HEK293 (cell line): ENCODE measurements at regions not wholly inside any gene's neighbourhood (a gene's known extent, or its start where the extent isn't known, plus 50 kb on each side); places are given as distances from the start of the nearest gene placed in this dataset.

Experiments
- CTCF ChIP-seq: fragments of 450-650 bp; formaldehyde crosslinking; IDR thresholded peaks from 2 replicates; pipeline ENCODE4 v1.5.1; 2016; ENCODE audit warnings: missing biosample characterization, missing genetic modification characterization
- ELK4 ChIP-seq: IDR thresholded peaks from 2 replicates; pipeline ENCODE4 v1.6.1; 2011; ENCODE audit warnings: mild to moderate bottlenecking, low read depth, low read length, borderline replicate concordance
- GLI2 ChIP-seq: fragments of 450-650 bp; formaldehyde crosslinking; IDR thresholded peaks from 2 replicates; pipeline ENCODE4; 2017; ENCODE audit warnings: missing biosample characterization, missing genetic modification characterization, low read depth, borderline replicate concordance
- PRDM2 ChIP-seq: fragments of 450-650 bp; formaldehyde crosslinking; IDR thresholded peaks from 2 replicates; pipeline ENCODE4 v1.5.1; 2016; ENCODE audit warnings: missing biosample characterization, missing genetic modification characterization, borderline replicate concordance
- TSHZ1 ChIP-seq: fragments of 450-650 bp; formaldehyde crosslinking; IDR thresholded peaks from 2 replicates; pipeline ENCODE4 v1.5.1; 2016; ENCODE audit warnings: missing biosample characterization, missing genetic modification characterization, borderline replicate concordance
- ZFP41 ChIP-seq: fragments of 450-650 bp; formaldehyde crosslinking; IDR thresholded peaks from 2 replicates; pipeline ENCODE4 v1.5.1; 2016; ENCODE audit warnings: missing biosample characterization, missing genetic modification characterization, borderline replicate concordance
- ZNF221 ChIP-seq: fragments of 450-650 bp; formaldehyde crosslinking; IDR thresholded peaks from 2 replicates; pipeline ENCODE4 v1.5.1; 2017; ENCODE audit warnings: missing biosample characterization, missing genetic modification characterization, borderline replicate concordance
- ZNF239 ChIP-seq: fragments of 450-650 bp; formaldehyde crosslinking; IDR thresholded peaks from 2 replicates; pipeline ENCODE4 v1.5.1; 2016; ENCODE audit warnings: missing biosample characterization, missing genetic modification characterization
- ZNF654 ChIP-seq: fragments of 450-650 bp; formaldehyde crosslinking; IDR thresholded peaks from 2 replicates; pipeline ENCODE4 v1.5.1; 2016; ENCODE audit warnings: low read depth, missing biosample characterization, missing genetic modification characterization
- ZNF777 ChIP-seq: fragments of 450-650 bp; formaldehyde crosslinking; IDR thresholded peaks from 2 replicates; pipeline ENCODE4 v1.5.1; 2017; ENCODE audit warnings: missing biosample characterization, missing genetic modification characterization, borderline replicate concordance

- TF ChIP-seq ZNF239 (tag by site-specific recombination) (no peak), ELK4 (no peak), CTCF (tag by site-specific recombination) (no peak), ZNF777 (tag by site-specific recombination) (no peak), ZNF221 (tag by site-specific recombination) (no peak), ZNF654 (no peak), GLI2 (tag by site-specific recombination) (no peak), PRDM2 (tag by site-specific recombination) (no peak), ZFP41 (no peak), TSHZ1 (tag by site-specific recombination) (no peak)
These were observed 49.8 kb upstream of the ZBTB7C start for GRCh38 chr18:48459016-48459415.
